ENCODE measurements at regions not wholly inside any gene's neighbourhood (a gene's known extent, or its start where the extent isn't known, plus 50 kb on each side); places are given as distances from the start of the nearest gene placed in this dataset.

DNA sequence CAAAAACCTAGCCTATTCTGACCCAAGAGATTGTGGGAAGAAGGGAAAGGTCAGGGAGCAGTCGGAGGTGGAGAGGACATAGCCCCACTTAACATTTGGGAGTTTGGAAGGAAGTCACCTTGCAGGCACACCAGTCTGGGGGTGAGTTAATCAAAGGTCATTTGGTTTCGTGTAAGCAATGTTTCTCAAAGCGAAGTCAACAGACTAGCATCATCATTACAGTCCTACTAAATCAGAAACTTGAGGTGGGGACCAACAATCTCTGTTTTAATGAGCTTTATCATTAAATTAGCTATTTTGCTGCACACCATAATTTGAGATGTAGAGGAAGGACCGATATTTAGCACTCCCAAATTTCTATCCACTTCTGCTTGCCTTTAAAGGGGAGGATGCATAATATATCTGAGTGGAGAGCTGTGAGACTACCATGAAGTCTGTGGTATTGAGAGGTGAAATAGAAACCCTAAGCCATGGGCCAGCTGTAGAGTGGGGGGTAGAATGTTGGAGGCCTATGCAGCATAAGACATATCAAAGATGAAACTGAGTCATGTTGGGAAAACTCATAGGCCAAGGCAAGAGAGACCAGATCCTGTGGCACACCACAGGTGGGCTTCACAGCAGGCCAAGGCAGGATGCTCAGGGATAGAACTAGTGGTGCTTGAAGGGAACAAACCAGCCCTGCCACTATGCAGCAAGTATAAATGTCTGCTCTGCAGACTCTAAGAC is 141.7 kb upstream of the ANKFN1 start:
- DNase-seq = no peak

- DNase-seq = no peak
Observed at GRCh38 chr17:56018211-56018610, 135.1 kb upstream of the ANKFN1 start.

DNA sequence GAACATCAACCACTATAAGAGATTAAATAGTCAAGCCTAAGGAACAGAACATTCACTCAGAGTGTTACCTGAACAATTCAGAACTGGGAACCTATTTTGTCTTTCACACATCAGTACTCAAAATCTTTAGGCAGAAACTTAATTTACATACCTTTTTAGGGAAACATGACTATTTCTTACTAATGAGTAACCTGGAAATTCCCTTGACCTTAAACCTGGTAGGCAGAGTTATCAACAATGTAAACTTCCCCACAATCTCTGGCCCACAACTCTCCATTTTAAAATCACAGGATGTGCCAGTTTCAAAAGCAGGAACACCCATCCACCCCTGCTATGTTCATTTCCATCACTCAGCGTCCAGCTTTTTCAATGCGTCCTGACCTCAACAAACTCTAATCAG is 132.9 kb upstream of the ANKFN1 start:
- no peak for DNase-seq

DNA sequence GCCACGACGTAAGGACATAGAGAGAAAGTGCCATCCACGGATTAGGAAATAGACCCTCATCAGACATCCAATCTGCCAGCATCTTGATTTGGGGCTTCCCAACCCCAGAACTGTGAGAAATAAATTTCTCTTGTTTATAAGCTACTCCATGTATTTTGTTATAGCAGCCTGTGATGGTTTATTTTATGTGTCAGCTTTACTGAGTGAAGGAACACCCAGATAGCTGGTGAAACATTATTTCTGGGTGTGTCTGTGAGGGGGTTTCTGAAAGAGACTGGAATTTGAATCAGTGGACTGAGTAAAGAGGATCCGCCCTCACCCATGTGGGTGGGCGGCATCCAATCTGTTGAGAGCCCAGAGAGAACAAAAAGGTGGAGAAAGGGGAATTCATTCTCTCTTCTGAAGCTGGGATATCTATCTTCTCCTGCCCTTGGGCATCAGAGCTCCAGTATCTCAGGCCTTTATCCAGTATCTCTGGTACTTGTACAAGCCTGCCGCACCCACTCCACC is 131.5 kb upstream of the ANKFN1 start:
- no peak for DNase-seq

DNA sequence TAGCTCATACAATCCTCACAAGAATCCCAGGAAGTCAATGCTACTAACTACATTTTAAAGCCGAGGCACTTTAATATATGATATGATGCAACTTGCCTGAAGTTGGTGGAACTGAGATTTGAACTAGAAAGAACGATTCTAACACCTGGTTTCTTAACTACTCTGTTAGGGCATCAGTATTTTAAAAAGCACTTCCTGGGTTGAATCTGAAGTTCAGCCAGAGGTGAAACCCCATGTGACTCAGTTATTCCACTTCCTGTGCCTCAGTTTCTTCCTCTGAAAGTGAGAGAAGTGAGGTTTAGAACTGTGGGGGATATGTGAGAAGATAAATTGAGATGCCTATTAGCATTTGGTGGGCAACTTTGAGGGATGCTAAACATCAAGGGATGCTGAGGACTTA is 129.4 kb upstream of the ANKFN1 start:
- no peak for DNase-seq

GRCh38 chr17:56026915-56027314 is 126.4 kb upstream of the ANKFN1 start:
- DNase-seq = no peak

GRCh38 chr17:56028837-56029236 is 124.4 kb upstream of the ANKFN1 start:
- DNase-seq = no peak

DNA sequence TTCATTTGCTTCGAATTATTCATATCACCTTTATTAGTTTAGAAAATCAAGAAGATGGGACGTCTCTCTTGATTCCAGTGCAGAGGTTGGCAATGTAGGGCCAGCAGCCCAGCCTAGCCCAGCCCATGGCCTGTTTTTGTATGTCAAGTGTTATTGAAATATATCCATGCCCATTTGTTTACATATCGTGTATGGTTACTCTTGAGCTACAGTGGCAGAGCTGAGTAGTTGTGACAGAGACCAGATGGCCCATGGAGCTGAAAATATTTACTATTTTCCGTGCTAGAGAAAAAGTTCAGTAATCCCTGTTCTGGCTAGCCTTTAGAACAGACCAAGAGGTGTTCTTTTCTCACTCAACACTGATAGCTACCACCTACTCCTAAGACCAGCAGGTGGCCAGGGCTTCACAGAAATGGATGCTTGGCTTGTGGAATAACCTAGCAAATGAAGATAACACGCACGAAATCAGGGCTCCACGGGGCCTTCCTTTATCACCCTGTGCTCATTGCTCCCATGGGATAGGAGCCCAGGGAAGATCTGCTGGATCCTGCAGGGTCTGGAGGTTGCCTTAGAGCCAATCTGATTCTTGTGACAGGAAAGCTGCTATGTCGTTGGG is 123.2 kb upstream of the ANKFN1 start:
- DNase-seq = no peak

GRCh38 chr17:56031636-56032035 is 121.6 kb upstream of the ANKFN1 start:
- DNase-seq = no peak

- DNase-seq = no peak
Observed at GRCh38 chr17:56034197-56034635, 119.1 kb upstream of the ANKFN1 start.

DNA sequence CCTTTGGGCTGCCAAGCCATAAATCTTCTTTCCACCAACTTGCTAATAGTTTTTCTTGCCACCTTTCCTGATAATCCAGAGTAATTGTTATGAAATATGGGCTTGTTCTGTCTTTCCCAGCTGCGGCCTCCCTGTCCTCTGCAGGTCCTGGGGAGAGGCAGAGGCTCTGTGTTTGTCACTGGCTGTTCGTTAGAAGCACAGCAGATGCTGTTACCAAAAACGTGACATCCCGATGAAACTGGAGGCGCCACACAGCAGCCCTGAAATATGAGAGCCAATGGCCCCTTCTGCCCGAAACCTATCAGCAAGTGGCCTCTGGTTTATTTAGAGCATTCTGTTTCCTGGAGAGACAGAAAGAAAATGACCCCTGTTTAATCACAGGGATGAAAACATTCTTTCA is 115.1 kb upstream of the ANKFN1 start:
- no peak for DNase-seq

GRCh38 chr17:56045872-56046271 is 107.4 kb upstream of the ANKFN1 start:
- no peak for DNase-seq

GRCh38 chr17:56047331-56047730 is 105.9 kb upstream of the ANKFN1 start:
- DNase-seq = no peak

- no peak for DNase-seq
Observed at GRCh38 chr17:56057869-56058268, 95.4 kb upstream of the ANKFN1 start.

DNA sequence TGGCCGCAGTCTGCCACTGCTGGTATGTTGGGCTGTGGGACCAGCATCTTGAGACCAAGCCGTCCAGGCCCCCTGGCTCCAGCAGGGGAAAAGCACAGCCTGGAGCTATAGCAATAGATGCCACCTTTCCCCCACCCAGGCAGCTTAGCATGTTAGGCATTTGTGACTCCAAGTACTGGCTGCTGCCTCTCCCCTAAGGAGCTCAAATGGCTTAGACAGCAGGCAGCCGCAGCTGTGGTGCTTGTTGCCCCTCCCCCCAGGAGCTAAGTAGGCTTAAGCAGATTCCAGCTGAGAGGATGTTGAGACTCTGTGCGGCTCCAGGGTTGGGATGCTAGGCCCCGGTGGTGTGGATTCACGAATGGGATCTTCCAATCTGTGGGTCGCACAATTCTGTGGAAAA is 88.8 kb upstream of the ANKFN1 start:
- DNase-seq = no peak

- DNase-seq = no peak
Observed at GRCh38 chr17:56074361-56074890, 78.8 kb upstream of the ANKFN1 start.

DNA sequence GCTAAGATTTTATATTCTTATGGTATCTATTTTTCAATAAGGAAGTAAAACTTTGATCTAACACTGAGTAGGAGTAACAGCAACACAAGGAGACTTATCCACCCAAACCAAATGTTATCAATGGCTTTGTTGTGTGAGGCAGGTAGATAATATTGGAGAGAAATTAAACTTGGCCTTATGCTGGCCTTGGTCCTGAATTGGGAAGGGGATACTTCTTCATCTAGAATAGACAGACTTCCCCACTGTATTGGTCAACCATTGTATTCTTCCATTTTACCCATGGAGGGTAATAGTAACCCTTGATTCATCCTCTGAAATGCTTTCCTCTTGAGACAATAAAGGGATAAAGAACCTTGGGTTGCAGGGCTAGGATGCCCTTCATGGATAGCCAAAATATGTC is 76.3 kb upstream of the ANKFN1 start:
- no peak for DNase-seq

DNA sequence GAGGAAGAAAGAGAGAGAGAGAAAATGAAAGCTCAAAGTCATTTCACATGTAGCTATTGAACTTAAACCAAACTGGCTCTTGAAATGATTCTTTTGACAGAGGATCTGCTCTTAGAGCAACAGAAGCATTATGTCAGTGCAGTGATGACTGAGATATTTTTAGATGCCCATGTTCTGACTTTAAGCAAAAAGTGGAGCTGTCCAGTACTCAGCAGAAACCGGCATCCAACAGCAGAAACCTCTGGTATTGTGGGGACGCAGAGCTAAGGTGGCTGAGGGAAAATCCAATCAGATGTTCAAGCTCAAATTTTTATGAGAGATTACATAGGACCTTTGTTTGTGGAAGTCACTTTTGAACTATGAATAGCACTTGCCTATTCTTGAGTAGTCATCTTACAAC is 69.8 kb upstream of the ANKFN1 start:
- DNase-seq = no peak

GRCh38 chr17:56085576-56086267 is 67.6 kb upstream of the ANKFN1 start:
- DNase-seq = no peak

GRCh38 chr17:56087199-56087598 is 66.1 kb upstream of the ANKFN1 start:
- DNase-seq = no peak

DNA sequence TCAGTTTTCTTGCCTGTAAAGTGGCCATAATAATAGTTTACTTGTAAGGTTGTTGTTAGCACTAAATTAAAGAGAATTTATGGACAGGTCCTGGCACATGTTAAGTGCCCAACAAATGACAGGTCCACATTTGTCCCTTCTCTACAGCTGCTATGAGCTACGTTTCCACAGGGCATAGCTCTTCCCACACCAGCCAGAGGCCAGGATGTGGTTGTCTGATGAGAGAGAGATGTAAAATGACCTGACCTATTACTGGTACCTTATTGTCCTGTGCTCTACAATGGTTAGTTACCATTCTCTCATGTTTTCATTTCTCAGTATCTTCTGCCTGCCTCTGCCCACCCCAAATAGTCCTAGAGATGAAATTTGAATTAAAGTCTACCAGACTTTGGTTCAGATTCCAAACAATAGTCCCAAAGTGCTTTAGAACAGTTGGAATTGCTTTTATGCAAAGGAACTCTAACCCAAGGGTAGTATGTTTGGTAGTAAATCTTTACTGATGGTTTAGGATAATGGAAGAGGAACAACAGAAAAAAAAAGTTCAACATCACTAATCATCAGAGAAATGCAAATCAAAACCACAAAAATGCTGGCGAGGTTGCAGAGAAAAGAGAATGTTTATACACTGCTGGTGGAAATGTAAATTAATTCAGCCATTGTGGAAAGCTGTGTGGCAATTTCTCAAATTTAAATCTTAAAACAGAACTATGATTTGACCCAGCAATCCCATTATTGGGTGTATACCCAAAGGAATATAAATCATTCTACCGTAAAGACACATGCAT is 57.1 kb upstream of the ANKFN1 start:
- DNase-seq = no peak

DNA sequence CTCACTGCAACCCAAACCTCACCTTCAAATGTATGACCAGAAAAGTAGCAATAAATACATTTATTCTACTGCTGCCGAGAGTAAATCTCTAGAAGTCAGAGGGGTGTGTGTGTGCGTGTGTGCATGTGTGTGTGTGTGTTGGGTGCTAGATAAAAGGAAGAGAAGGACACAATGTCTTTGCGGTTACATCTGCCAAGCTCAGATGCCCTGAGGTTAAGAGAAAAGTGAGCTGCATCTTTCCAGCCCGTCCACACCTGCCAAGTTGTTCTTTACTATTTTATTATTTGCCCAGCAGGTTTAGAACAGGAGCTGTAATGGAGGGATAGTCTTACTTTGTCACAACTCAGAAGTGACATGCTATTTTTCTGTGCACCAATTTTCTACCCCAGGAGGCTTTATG is 54.5 kb upstream of the ANKFN1 start:
- DNase-seq = no peak

DNA sequence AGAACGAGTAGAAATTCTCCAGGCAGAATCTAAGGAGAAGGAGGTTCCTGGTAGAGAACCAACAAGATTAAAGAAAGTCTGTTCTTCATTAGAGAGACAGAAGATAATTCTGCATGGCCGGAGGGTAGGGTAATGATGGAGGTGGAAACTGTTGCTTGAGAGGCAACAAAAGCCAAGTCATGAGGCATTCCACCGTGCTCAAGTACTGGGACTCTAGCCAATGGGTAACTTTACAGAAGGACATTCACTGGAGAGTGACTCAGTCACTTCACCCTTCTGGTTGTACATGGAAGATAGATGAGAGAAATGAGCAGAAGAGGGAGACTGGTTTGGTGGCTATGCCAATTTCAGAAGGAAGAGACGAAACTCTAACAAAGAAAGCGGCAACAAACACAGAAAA is 53.6 kb upstream of the ANKFN1 start:
- no peak for DNase-seq
